ENCODE measurements at regions not wholly inside any gene's neighbourhood (a gene's known extent, or its start where the extent isn't known, plus 50 kb on each side); places are given as distances from the start of the nearest gene placed in this dataset.

DNA sequence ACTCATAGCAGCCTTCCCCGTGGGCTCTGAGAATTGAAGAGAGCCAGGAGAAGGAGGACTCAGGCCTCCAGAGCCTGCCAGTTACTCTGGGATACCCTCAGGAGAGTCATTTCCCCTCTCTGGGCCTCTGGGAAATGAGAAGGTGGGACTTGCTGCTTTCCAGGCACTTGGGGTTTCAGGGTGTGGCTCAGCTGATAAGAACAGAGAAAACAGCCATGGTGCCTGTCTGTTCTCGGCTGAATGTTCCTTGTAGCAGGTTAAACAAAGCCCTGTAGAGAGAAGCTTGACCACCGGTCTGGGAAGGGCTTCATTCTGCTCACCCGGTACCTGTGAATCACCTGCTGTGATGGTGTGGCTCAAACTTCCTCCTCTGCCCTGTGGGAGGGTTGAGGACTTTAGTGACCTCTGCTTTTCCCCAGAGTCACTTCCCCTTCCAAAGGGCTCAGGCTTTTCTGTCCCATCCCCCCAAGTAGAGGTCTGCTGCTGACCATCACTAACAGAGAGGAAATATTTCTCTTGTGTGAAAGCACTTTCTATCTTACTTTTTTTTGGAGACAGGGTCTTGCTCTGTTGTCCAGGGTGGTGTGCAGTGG lies 212.4 kb upstream of the GALNT17 start:
- TF ChIP-seq REST (IDR thresholded peaks at IDR 0.05; ENCODE audit: insufficient replicate concordance, low read depth) (no peak), POLR2AphosphoS5 (IDR thresholded peaks at IDR 0.05; ENCODE audit: low read depth) (no peak), SPI1 (IDR thresholded peaks at IDR 0.05; ENCODE audit: borderline replicate concordance, low read depth) (no peak), GABPA (IDR thresholded peaks at IDR 0.05; ENCODE audit: low read depth) (no peak)
- TF ChIP-seq, protein P1, sequence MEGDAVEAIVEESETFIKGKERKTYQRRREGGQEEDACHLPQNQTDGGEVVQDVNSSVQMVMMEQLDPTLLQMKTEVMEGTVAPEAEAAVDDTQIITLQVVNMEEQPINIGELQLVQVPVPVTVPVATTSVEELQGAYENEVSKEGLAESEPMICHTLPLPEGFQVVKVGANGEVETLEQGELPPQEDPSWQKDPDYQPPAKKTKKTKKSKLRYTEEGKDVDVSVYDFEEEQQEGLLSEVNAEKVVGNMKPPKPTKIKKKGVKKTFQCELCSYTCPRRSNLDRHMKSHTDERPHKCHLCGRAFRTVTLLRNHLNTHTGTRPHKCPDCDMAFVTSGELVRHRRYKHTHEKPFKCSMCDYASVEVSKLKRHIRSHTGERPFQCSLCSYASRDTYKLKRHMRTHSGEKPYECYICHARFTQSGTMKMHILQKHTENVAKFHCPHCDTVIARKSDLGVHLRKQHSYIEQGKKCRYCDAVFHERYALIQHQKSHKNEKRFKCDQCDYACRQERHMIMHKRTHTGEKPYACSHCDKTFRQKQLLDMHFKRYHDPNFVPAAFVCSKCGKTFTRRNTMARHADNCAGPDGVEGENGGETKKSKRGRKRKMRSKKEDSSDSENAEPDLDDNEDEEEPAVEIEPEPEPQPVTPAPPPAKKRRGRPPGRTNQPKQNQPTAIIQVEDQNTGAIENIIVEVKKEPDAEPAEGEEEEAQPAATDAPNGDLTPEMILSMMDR (IDR thresholded peaks at IDR 0.05; ENCODE audit: insufficient read depth, low read length) = no peak
- H3K27ac ChIP-seq (replicated peaks) = no peak overlapping the region

GRCh38 chr7:70920876-70921275 lies 211.1 kb upstream of the GALNT17 start:
- no peak for DNase-seq (ENCODE audit: low read depth in 1 of 2, low spot score in 1 of 2)
- Histone ChIP-seq H3K4me3 (replicated peaks; ENCODE audit: insufficient read depth, low read length) (no peak overlapping the region), H3K27ac (replicated peaks) (no peak overlapping the region), H3K27me3 (ENCODE audit: insufficient read depth, poor library complexity, severe bottlenecking) (no peaks in the 10 kb centered on the region)
- TF ChIP-seq, protein P1 (IDR thresholded peaks at IDR 0.05; ENCODE audit: insufficient read depth, low read length) = no peak
- no peak for TF ChIP-seq GABPA (IDR thresholded peaks at IDR 0.05; ENCODE audit: low read depth)
- no peak for TF ChIP-seq SPI1 (IDR thresholded peaks at IDR 0.05; ENCODE audit: borderline replicate concordance, low read depth)

More for the DNA sequence above, 212.4 kb upstream of the GALNT17 start:
- H3K4me3 ChIP-seq (replicated peaks; ENCODE audit: insufficient read depth, low read length) = no peak overlapping the region
- no peaks in the 10 kb centered on the region for H3K27me3 ChIP-seq (ENCODE audit: insufficient read depth, poor library complexity, severe bottlenecking)
- no peak for DNase-seq (ENCODE audit: low read depth in 1 of 2, low spot score in 1 of 2)

DNA sequence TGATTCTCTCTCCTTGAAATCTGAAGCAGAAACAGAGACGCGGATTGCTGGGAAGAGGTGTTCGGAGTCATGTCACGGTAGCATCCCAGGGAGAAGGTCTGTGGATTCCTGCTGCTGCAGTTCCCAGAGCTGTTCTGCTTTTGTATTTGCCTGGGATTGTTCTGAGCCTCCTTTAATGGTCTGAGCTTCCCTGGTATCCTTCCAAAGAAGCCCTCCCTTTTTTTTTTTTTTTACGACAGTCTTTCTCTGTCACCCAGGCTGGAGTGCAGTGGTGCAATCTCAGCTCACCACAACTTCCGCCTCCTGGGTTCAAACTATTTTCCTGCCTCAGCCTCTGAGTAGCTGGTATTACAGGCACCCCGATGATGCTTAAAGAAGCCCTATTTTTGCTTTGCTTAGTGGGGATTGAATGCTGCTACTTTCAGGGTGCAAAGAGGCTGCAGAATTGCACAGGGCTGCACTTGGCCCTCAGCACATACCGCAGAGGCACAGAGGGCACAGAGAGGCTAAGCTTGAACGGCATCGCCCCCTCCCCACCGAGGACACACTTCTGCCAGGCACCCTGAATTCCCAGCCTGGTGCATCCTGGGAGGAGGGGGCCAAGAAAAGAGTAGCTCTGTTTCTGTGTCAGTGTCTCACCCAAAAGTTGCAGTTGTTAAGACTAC lies 208.6 kb upstream of the GALNT17 start:
- peak in 1 of 2 experiments; percentile 69 for DNase-seq (ENCODE audit: low read depth in 1 of 2, low spot score in 1 of 2)
- no peaks in the 10 kb centered on the region for H3K27me3 ChIP-seq (ENCODE audit: insufficient read depth, poor library complexity, severe bottlenecking)
- H3K4me3 ChIP-seq (replicated peaks; ENCODE audit: insufficient read depth, low read length) = no peak overlapping the region
- H3K27ac ChIP-seq (replicated peaks) = no peak overlapping the region
- TF ChIP-seq GABPA (IDR thresholded peaks at IDR 0.05; ENCODE audit: low read depth) (no peak), REST (IDR thresholded peaks at IDR 0.05; ENCODE audit: insufficient replicate concordance, low read depth) (no peak), SPI1 (IDR thresholded peaks at IDR 0.05; ENCODE audit: borderline replicate concordance, low read depth) (no peak), POLR2AphosphoS5 (IDR thresholded peaks at IDR 0.05; ENCODE audit: low read depth) (no peak)
- TF ChIP-seq, protein P1 (IDR thresholded peaks at IDR 0.05; ENCODE audit: insufficient read depth, low read length) = no peak

Data from HL-60 (cell line).